GM12873 (cell line): ENCODE measurements at regions not wholly inside any gene's neighbourhood (a gene's known extent, or its start where the extent isn't known, plus 50 kb on each side); places are given as distances from the start of the nearest gene placed in this dataset.

Experiments used
- CTCF ChIP-seq: IDR thresholded peaks from 2 replicates; pipeline ENCODE4 v1.5.1; 2012; ENCODE audit warnings: low read depth, mild to moderate bottlenecking, moderate library complexity, low read length, control low read depth; ENCODE audit not compliant: insufficient read depth; ENCODE audit errors: missing control alignments

DNA sequence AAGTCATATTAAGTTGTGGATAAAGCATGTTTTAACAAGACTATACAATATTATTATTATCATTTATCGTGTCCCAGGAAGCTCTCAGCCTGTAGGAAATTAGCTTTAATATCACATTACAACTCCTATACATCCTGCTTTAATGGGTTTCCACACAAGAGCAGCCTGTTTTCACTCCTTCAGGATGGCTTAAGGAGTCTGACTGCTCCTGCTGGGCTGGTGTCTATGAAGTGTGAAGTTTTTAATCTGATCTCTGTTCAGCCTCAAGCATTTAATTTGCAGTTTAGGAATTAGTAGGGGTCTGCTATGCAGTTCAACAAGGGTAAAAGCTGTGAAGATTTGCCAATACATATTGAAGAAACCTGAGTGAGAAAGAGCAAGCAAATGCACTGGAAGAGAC lies 653.4 kb upstream of the LRRC4C start:
- no peak for TF ChIP-seq CTCF

DNA sequence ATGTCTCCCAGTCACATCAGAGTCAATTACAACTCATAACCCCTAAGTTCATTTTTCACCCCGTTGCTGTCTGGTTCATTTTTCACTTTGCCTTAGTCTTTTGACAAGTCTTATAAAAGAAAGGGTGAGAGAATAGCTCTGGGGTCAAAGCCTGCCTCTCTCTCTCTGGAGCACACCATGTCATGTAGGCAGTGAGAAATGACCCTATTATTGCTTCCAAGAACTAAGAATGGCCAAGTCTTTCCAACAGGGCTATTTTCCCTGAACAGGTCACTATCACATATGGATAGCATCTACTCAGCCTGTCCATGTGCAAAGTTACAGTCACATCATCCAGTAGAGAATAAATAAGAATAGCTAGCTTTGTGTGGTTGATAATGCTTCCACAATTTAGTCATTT lies 655.5 kb upstream of the LRRC4C start:
- TF ChIP-seq CTCF: no peak

DNA sequence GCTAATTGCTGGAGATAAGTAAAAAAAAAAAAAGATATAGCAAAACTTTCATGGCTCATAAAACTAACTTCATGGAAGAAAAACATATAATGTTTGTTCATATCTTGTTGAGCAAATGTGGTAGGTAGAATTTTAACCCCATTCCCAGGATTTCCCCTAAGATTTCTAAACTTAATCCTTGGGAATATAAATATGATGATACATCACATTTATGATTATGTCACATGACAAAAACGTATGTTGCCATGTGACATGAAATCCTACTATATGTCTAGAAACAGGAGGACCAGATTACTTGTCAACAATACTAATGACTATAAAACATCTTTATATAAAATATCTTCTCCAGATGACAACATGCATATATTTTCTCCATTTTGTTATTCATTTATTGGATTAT lies 679.0 kb upstream of the LRRC4C start:
- no peak for TF ChIP-seq CTCF

DNA sequence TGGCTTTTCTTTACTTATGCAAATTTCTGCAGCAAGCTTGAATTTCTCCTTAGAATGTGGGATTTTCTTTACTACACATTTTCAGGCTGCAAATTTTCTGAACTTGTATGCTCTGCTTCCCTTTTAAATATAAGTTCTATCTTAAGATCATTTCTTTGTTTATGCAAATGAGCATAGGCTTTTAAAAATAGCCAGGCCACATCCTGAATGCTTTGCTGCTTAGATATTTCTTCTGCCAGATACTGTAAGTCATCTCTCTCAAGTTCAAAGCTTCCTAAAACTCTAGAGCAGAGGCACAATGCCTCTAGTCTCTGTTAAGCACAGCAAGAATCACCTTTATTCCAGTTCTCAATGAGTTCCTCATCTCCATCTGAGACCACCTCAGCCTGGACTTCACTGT lies 685.9 kb upstream of the LRRC4C start:
- TF ChIP-seq CTCF: no peak

GRCh38 chr11:42161886-42162285 lies 702.4 kb upstream of the LRRC4C start:
- no peak for TF ChIP-seq CTCF

DNA sequence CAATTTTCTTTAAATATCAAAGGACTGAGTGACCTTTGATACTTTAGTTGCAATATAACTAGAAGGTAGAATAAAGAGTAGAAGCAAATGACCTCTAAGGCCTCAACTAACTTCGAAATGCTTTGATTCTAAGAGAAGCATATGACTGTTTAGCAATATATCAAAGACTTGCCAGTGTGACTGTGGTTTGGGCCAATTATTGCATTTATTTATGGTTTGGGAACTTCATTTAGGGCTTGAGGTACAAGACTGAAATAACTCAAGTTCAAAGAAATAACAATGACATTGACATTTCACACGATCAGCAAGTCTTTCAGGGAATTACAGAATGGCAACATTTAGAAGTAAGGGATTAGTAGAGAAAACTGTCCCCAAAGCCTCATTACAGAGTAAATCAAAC lies 709.7 kb upstream of the LRRC4C start:
- no peak for TF ChIP-seq CTCF

- no peak for TF ChIP-seq CTCF
Observed at GRCh38 chr11:42170601-42171000, 711.1 kb upstream of the LRRC4C start.

- TF ChIP-seq CTCF: no peak
Observed at GRCh38 chr11:42171046-42171445, 711.6 kb upstream of the LRRC4C start.
